ENCODE measurements at regions not wholly inside any gene's neighbourhood (a gene's known extent, or its start where the extent isn't known, plus 50 kb on each side); places are given as distances from the start of the nearest gene placed in this dataset.

- no peak for DNase-seq
Observed at GRCh38 chr4:11900359-11900758, 471.7 kb upstream of the HS3ST1 start.

- DNase-seq = no peak
Observed at GRCh38 chr4:11898796-11899195, 470.1 kb upstream of the HS3ST1 start.

GRCh38 chr4:11895766-11896165 is 467.1 kb upstream of the HS3ST1 start:
- DNase-seq = no peak

GRCh38 chr4:11894977-11895376 is 466.3 kb upstream of the HS3ST1 start:
- no peak for DNase-seq

- no peak for DNase-seq
Observed at GRCh38 chr4:11894221-11894620, 465.5 kb upstream of the HS3ST1 start.

- DNase-seq = no peak
Observed at GRCh38 chr4:11889099-11889498, 460.4 kb upstream of the HS3ST1 start.

- no peak for DNase-seq
Observed at GRCh38 chr4:11881947-11882346, 453.3 kb upstream of the HS3ST1 start.

- DNase-seq = no peak
Observed at GRCh38 chr4:11881364-11881763, 452.7 kb upstream of the HS3ST1 start.

- DNase-seq = no peak
Observed at GRCh38 chr4:11878241-11878640, 449.5 kb upstream of the HS3ST1 start.

GRCh38 chr4:11876104-11876503 is 447.4 kb upstream of the HS3ST1 start:
- DNase-seq = no peak

- no peak for DNase-seq
Observed at GRCh38 chr4:11869191-11869870, 440.6 kb upstream of the HS3ST1 start.

- DNase-seq = no peak
Observed at GRCh38 chr4:11866391-11866790, 437.7 kb upstream of the HS3ST1 start.

- DNase-seq = no peak
Observed at GRCh38 chr4:11860996-11861395, 432.3 kb upstream of the HS3ST1 start.

GRCh38 chr4:11857881-11858280 is 429.2 kb upstream of the HS3ST1 start:
- DNase-seq = no peak

- DNase-seq = no peak
Observed at GRCh38 chr4:11847167-11847566, 418.5 kb upstream of the HS3ST1 start.

GRCh38 chr4:11843927-11844326 is 415.2 kb upstream of the HS3ST1 start:
- no peak for DNase-seq

GRCh38 chr4:11843340-11843739 is 414.6 kb upstream of the HS3ST1 start:
- no peak for DNase-seq

- no peak for DNase-seq
Observed at GRCh38 chr4:11842620-11843263, 414.0 kb upstream of the HS3ST1 start.

- DNase-seq = no peak
Observed at GRCh38 chr4:11839889-11840288, 411.2 kb upstream of the HS3ST1 start.

GRCh38 chr4:11831739-11832138 is 403.0 kb upstream of the HS3ST1 start:
- no peak for DNase-seq

- DNase-seq = no peak
Observed at GRCh38 chr4:11824566-11824965, 395.9 kb upstream of the HS3ST1 start.

GRCh38 chr4:11821772-11822430 is 393.2 kb upstream of the HS3ST1 start:
- DNase-seq = no peak

GRCh38 chr4:11817088-11817487 is 388.4 kb upstream of the HS3ST1 start:
- no peak for DNase-seq

GRCh38 chr4:11814758-11815157 is 386.1 kb upstream of the HS3ST1 start:
- no peak for DNase-seq
